ENCODE measurements at regions not wholly inside any gene's neighbourhood (a gene's known extent, or its start where the extent isn't known, plus 50 kb on each side); places are given as distances from the start of the nearest gene placed in this dataset.

DNA sequence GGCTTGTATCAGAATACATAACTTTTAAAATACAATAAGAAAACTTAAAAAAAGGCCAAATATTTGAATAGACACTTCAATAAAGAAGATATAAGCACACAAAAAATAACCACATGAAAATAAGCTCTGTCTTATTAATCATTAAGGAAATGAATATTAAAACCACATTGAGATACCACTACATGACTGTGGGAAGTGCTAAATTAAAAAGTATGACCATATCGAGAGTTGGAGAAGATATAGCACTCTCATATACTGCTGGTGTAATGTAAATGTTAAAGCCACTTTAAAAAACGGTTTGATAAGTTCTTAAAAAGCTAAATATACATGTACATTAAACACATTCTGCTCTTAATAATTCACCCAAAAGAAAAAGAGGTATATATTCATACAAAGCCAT, 104.6 kb upstream of the TRIB2 start:
- TF ChIP-seq, protein P1, sequence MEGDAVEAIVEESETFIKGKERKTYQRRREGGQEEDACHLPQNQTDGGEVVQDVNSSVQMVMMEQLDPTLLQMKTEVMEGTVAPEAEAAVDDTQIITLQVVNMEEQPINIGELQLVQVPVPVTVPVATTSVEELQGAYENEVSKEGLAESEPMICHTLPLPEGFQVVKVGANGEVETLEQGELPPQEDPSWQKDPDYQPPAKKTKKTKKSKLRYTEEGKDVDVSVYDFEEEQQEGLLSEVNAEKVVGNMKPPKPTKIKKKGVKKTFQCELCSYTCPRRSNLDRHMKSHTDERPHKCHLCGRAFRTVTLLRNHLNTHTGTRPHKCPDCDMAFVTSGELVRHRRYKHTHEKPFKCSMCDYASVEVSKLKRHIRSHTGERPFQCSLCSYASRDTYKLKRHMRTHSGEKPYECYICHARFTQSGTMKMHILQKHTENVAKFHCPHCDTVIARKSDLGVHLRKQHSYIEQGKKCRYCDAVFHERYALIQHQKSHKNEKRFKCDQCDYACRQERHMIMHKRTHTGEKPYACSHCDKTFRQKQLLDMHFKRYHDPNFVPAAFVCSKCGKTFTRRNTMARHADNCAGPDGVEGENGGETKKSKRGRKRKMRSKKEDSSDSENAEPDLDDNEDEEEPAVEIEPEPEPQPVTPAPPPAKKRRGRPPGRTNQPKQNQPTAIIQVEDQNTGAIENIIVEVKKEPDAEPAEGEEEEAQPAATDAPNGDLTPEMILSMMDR (IDR thresholded peaks at IDR 0.05; ENCODE audit: low read depth, low read length, poor library complexity, severe bottlenecking) = no peak
- TF ChIP-seq EZH2phosphoT487 (IDR thresholded peaks at IDR 0.05; ENCODE audit: borderline replicate concordance, low read length) = no peak
